CD4-positive, alpha-beta T cell treated with Interferon alpha-2 for 1 hour (primary cell): ENCODE measurements at regions not wholly inside any gene's neighbourhood (a gene's known extent, or its start where the extent isn't known, plus 50 kb on each side); places are given as distances from the start of the nearest gene placed in this dataset.

Experiments
- DNase-seq, 2 donors: peaks; one replicate each; pipeline ENCODE4 v3.0.0-alpha.2; 2020 to 2022

DNA sequence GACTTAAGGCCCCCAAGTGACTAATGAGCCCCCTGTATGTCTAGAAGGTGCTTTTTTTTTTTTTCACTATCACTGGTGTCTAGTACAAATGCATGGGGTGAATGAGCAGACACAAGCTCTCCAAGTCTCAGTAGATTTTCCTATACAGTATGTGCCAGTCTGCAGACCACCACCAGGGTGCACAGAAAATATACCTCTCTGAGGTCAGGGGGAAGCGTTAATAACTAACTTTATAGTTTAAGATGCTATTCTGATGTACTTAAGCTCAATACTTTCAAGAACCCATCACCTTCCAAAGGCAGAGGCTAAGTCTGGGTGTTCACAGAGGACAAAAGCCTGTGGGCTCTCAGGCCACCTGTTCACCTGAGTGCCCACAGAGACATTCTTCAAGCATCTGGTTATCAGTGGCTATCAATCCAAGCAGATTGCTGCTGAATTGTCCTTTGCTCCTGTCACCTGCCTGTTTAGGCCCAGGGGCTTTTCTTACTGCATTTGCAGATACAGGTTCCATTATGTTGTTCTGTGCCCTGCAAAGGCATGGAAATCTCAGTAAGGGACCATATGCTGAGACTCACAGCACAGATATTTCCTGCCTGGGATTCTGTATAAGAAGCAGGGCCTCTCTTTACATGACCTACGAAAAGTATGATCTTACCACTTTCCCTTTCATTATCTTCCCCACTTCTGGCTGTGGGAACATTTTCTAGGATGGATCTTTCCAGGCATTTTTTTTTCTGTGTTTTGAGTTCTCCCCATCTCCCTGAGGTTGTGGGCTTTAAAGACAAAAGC, 534.6 kb downstream of the TNS1 start:
- DNase-seq: no peak

DNA sequence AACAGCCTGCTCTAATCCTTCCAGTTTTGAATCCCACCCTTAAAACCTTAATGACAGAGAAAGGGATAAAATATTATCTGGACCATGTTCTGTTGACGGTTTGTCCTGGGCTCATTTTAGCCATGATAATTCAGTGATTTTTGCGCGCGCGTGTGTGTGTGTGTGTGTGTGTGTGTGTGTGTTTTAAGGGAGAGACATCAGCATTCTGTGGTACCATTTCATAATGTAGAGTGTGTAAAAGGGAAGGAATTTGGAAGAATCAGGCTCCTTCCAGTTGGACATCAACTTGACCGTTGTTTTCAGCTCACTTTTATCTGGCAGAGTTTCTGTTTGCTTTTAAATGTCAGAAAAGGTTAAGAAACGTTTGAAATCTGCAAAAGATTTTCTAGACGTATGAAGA, 535.5 kb downstream of the TNS1 start:
- DNase-seq: no peak

DNA sequence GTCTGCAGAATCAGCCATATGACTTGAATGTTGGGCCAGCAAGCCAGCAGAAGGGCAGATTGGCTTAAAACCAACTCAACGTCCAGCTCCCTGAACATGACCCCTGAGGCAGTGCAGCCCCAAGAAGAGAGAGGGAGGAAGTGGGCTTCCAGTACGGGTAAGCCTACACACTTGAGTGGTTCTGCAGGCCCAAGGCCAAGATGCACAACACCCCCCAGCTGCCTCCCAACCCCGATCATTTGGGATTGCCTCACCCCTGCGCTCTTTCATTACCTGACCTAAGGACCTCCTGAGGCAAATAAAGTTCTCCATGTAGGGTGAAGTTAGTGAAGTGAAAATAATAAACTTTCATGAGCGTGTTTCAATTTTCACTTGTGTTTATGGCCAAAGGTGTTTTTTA, 536.0 kb downstream of the TNS1 start:
- DNase-seq: no peak

DNA sequence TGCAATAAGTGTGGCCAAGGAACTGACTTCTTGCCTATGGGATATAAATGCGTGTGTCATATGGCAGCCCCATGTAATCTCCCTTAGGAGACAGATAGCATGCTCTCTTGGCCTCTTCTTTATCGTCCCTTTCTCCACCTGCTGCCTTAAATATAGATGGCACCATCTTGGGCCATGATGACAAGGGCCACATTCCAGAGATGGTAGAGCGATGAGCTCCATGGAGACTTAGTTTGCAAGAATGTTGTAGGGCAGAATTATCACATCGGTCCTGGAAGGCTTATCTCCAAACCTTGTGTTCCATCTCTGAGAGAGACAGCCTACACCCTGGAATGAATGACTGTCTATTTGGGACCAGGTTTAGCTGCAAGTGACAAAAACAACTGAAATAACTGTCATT, 536.7 kb downstream of the TNS1 start:
- DNase-seq: no peak

DNA sequence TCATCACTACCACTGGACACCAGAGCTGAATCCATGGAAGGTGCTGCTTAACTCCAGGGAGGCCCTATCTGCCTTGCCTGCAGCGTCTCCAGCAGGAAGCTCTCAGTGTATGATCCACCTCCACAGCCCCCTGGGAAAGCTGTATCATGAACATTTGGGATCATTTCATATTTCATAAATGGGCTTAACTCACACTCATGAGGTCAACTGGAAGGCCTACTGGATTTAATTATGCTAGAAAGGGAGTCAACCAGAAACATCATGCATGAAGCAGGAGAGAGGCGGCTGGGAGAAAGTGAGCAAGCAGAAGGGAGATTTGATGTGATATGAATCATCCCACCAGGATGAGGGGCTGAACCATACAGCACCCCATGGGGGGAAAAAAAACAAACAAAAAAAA, 537.7 kb downstream of the TNS1 start:
- no peak for DNase-seq

DNA sequence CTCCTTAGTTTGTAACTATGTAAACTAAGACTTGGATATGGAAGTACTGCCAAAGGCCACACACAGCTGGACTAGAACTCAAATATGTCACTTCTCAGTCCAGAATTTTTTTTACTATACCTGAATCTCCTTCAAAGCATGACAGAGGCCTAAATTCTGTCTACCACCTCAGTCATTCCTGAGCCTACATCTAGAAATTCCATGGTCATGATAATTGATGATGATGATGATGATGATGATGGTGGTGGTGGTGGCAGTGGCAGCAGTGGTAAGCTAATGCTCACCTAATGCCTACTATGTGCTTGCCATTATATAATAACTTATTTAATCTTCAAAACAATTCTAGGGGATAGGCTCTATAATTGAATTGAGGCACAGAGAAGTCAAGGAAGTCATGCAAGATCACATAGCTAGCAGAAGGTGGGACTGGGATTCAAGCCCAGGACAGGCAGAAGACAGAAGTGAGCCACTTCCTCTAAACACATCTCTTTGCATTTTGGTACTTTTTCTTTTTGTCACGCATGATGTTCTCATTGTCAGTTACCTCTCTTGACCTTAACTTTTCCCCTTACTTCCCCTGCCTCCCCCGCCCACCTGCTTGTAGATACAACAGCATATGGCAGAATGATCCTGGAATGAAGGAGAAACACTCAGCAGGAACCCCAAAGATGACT, 539.3 kb downstream of the TNS1 start:
- DNase-seq: no peak

DNA sequence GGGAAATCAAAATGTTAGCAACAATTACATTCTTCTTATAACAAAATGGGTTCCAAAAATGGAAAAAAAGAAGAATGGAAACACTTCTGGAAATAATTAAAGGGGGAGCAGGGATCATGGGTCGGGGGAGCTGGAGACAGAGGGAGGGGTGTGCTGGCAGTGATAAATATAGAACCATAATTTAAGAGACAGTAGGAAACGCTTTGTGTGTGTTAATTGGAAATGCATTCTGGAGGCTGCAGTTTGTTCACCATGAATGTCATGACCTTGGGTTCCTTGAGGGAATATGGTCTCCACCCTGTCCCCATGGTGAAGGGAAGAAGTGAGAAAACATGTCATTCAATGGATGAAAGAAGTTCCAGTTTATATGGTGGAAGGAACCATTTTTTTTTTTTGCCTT, 540.7 kb downstream of the TNS1 start:
- no peak for DNase-seq

DNA sequence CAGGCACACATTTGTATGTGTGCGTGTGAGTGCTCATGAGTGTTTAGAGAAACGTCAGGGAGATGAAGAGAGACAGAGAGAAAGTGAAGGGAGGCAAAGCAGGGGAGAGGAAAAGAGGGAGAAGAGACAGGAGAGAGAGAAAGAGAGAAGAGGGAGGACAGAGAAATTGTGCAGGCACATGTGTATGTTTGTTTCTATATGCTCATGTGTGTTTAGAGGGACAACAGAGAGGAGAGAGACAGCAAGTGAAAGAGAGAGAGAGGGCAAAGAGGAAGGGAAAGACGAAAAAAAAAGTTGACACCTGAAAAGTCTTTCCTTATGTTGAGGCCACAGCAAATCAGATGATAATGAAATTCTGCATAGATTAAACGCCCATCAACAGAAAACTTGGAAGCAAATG, 541.1 kb downstream of the TNS1 start:
- no peak for DNase-seq

DNA sequence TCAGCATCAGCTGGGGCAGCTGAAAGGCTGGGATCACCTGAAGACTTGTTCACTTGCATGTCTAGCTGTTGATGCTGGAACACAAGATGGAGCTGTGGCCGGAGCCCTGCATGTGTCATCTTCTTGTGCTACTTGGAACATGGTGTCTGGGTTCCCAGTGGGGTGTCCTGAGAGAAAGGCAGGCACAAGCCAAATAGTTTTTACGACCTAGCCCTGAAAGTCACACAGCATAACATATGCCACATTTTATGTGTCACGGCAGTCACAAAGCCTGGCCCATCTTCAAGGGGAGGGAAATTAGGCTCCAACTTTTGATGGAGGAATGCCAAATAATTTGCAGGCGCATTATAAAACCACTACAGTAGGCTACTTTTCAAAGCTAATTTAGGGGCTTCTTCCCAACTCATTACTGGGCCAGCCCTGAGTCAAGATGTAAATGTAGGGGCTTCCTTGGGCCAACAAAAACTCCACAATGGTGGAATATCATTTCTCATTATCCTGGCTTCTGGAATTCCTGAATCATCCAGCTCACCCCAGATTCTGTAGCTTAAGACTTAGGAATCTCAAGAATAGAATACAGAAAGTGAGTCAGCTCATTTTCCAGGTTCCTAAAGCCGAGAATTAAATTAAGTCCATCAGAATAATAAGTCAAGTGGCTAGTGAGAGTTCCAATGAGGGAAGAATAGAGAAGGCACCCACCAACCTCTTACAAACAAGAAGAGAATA, 543.0 kb downstream of the TNS1 start:
- DNase-seq: no peak

DNA sequence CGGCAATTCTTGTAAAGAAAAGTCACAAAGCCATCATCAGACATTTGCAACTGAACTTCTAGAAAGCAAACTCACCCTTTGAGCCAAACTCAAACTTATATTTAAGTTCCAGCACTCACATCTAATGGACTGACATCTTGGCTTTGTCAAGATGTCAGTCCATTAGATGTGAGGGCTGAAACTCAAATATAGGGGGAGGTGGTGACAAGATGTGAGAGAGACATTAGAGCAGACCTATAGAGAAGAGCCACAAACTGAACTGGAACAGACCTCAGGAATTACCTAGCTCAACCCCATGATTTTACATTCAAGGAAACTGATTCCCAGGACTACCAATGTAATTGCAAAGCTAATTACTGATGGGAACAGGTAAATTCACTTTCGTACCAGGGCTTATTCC, 543.8 kb downstream of the TNS1 start:
- DNase-seq: no peak

DNA sequence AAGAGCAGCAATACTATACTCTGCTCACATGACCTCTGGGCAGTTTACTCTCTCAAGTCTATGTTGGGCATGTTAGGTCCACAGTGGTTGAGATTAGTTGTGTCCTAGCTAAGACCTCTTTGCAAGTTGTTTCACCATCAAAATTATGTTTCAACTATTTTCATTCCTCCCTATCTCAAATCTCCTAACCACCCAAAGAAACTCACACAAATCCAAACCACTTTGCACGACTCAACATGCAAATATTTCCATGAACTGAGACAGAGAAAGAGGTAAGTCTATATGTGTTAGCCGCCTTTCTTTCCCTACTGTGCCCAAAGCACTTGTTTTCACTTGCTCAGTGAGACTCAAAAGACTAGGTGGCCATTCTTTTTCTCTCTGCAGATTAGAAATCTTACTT, 546.8 kb downstream of the TNS1 start:
- no peak for DNase-seq

DNA sequence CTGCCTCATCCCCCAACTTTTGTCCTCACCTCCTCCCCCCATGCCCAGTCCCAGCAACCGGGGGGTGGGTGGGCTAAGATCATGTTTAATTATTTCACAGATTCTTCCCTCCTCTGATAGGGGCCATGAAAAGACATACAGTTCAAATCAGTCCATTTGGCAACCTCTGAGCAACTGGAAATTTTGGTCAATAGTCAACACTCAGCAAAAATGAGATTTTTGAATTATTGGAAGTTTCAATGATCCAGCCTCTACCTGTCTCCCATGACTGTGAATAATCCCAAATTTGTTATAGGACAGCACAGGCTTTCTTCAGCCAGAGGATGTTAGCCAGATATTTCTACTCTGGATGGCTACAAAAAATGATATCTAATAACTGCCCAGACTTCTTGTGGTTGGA, 549.9 kb downstream of the TNS1 start:
- DNase-seq: no peak

DNA sequence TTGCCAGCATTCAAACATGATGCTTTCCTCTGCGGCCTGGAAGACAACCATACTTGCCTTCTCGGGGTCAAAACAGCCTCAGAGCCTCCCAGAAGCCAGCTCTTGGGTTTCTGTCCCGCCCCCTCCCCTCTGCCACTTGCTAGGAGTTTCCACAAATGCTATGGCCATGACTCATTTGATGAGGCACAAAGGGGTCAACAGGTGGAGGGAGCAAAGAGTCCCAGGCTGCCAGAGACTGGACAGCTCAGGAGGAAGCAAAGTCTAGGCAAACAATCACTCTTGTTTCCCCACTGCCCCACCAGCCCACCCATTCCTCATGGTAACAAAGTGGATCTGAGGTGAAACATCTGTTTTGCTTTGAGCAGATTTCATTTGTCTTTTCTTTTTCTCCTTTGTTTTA, 551.1 kb downstream of the TNS1 start:
- DNase-seq: no peak

DNA sequence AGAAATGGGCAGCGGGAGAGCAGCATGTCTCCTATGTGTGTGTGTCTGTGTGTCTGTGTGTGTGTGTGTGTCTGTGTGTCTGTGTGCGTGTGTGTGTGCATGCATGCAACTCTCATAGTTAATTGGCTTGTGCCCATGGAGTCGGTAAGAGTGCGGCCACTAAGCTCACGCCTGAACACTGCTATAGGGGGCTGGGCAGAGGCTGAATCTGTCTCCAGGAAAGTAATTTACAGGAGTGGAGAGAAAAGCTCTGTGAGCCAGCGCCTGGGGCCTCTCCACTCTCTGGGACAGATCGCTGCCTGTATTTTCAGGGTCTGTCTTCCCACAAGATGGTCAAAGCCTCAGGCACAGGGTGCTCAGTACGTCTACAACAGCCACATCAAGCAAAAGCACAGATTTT, 553.4 kb downstream of the TNS1 start:
- no peak for DNase-seq

DNA sequence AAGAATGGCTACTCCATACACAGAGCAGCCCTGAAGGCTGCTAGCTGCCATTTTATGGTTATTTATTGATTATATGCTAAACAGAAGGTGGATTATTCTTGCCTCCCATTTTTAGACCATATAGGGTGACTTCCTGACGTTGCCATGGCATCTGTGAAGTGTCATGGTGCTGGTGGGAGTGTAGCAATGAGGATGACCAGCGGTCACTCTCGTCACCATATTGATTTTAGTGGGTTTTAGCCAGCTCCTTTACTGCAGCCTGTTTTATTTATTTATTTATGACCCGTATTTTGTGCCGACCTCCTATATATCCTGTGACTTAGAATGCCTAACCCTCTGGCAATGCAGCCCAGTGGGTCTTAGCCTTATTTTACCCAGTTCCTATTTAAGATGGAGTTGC, 553.9 kb downstream of the TNS1 start:
- no peak for DNase-seq

DNA sequence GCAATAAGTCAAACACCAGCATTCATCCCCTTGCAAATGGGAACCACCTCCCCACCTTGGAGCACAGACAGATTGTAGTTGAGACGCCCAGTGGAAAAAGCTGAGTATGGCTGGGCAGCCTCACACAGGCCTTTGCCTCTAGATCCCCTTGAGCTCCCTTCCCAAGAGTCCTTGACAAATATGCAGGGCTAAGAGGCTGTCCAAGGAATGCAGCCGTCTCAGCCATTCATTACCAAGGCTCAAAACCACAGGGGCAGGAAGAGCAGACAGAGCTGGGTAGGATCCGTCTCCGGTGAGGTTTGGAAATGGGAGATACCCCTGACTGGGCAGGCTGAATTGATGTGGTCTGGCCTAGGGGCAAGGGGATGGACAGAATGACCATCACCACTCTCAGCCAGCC, 557.1 kb downstream of the TNS1 start:
- DNase-seq: no peak

DNA sequence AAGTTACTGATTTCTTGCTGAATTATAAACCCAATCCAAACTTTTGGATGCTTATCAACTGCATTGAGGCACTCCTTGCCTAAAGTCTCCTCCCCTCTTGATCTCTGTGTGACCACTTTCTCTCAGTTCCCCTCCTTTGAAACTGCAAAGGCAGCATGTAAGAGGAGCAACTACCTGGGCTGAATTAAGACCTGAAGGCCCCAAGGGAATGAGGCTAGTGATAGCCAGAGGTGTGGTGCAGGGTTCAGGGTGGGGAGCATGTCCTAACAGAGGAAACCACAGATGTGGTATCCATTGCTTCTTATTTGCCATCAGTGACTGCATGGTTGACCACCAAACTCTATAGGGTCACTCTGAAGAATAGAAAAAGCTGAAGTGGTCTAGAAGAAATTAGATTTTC, 557.9 kb downstream of the TNS1 start:
- DNase-seq: no peak

DNA sequence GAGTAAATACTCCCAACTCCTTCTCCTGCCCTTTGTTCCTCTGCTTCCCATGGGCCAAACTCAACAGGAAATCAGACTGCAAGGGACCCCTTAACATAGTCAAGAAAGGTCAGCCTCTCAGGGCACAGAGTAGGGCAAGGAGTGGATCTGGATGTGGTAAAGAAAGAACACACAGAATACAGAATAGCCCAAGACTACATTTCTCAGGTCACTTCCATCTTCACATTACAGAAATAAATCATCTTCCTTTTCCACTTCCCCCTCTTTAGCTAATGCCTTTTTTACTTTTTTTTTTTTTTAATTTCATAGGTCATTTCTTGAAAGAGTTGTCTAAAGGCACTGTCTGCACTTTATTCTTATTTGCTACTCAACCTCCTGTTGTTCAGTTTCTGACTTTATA, 558.3 kb downstream of the TNS1 start:
- DNase-seq: no peak

DNA sequence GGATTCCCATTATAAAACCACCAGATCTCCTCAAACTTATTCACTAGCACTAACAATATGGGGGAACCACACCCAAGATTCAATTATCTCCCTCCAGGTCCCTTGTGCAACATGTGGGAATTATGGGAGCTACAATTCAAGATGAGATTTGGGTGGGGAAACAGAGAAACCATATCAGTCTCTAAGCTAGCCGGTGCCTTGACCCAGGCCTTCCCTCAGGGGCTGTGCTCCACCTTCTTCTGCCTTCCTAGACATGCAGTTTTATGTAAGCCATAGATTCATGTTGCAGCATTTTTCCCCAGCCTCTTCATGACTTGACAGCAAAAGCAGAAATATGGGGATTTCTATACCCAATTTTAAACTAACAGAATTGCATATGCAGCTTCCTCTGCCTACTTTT, 559.2 kb downstream of the TNS1 start:
- no peak for DNase-seq

DNA sequence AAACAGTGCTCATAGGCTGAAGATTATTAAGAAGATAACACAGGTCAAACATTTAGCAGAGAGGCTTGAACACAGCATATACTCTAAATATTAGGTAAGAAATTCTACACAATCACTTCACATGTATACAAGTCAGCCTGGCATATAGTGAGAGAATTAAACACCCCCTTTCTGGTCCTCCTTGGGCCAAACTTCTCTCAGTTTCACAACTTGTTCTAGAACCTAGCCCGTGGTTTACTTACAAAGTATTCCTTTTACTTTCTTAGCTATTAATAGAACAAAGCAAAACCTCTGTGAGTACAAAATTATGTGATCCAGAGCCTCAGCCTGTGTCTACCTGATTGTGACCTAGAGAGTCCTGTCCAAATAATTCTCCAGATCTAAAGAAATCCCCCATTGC, 562.8 kb downstream of the TNS1 start:
- no peak for DNase-seq

DNA sequence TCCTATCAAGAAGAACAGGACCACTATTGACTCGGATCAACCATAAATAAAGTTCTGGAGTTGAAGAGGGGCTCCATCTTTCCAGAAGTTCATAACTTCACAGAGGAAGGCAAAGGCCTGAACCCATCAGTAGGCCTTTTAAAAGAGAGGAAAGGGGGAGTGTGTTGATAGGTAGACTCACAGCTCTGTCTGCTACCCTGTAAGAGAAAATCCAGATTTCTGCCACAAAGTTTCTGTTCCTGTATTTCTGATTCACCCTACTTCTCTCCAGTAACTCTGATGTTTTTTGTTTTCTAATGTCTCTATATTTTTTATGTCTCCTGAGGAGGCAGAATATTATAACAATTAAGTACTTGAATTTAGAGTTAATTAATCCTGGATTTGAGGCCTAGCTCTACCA, 564.0 kb downstream of the TNS1 start:
- no peak for DNase-seq

DNA sequence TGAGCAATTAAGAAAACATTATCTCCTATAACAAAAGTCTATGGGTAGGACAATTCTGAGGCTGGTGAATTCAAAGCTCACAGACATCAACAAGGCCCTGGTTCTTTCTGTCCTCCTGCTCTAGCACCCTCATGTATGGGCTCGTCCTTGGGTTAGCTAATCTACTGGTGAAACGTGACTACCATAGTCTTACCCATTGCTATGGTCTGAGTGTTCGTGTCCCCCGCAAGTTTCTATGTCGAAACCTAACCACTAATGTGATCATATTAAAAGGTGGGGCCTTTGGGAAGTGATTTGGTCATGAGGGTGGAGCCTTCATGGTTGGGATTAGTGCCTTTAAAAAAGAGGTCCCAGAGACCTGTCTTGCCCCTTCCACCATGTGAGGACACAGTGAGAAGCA, 564.7 kb downstream of the TNS1 start:
- DNase-seq: no peak

DNA sequence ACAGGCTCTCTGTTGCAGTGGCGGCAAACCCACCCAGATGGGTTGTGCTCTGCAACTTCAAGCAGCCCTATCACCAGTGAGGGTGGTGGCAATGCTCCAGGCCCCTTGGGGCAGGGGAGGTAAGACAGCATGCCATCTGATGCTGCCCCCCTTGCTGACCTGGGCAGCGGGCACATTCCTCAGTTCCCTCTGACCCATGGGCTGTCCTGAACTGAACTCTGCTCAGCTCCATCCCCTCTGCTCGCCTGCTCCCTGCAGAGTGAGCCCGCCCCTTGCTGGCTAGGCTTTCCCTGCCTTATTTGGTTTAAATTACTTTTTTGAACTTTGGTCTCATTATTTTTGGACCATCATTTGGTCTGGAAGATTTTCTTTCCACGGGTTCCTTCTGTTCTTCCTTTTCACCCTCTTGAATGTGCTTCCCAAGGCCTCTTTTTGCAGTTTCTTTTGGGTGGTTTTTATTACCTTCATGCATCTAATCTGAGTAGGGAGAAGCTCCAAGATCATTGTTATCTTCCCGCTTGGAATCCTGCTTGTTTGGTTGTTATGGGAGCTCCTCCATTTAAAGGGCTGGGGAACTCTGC, 565.4 kb downstream of the TNS1 start:
- no peak for DNase-seq

DNA sequence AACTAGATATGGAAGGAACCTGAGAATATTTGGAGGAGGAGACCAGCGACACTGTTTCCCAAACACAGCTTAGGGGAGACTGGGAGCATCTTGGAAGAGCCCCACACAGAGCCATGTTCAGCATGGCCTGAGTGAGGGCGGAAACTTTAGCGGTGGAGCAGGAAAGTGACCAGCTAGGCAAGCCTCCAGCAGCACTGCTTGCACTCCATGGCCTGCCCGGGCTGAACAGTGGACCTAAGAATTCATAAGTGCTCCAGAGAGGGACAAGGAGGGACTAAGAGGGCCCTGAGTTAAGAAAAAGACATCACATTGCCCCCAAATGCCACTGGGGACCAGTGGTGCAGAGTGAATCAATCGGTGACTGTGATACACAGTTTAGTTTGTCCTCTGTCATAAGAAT, 566.4 kb downstream of the TNS1 start:
- no peak for DNase-seq
